AG04449 (cell line): ENCODE measurements at regions not wholly inside any gene's neighbourhood (a gene's known extent, or its start where the extent isn't known, plus 50 kb on each side); places are given as distances from the start of the nearest gene placed in this dataset.

Experiments used
- CTCF ChIA-PET: fragments of 350-600 bp; formaldehyde crosslinking; extraction: SDS; loops from one replicate; lab custom pipeline; 2021; ENCODE audit warnings: antibody characterized with exemption; lab: Yijun Ruan, JAX
- POLR2A ChIA-PET: fragments of 400-600, 350-600 bp; formaldehyde crosslinking; extraction: SDS; loops from one replicate; lab custom pipeline; 2020; ENCODE audit warnings: antibody characterized with exemption, inconsistent platforms; lab: Yijun Ruan, JAX
- DNase-seq: peaks from one replicate; pipeline ENCODE4 v3.0.0-alpha.2; 2010; ENCODE audit warnings: low read depth, low spot score
- H3K4me3 ChIP-seq: 2 replicates; pipeline ENCODE4 v1.5.1; 2011; ENCODE audit warnings: low read depth, mild to moderate bottlenecking, control low read depth, low read length
- CTCF ChIP-seq: IDR thresholded peaks from one replicate; pipeline ENCODE4 v1.5.1; 2011; ENCODE audit warnings: mild to moderate bottlenecking, moderate library complexity, low read length, control low read depth, inconsistent platforms; ENCODE audit not compliant: insufficient read depth; ENCODE audit errors: missing control alignments

- H3K4me3 ChIP-seq, result no peak overlapping the region
- TF ChIP-seq CTCF, result no peak
- ChIA-PET POLR2A (no interaction called here), CTCF (no interaction called here)
- no peak for DNase-seq
Measured at GRCh38 chr13:84296401-84296800, 414.1 kb upstream of the SLITRK1 start.

- no peak overlapping the region for H3K4me3 ChIP-seq
- no peak for DNase-seq
- no peak for TF ChIP-seq CTCF
- ChIA-PET CTCF (no interaction called here), POLR2A (no interaction called here)
Measured at GRCh38 chr13:84294576-84294975, 412.3 kb upstream of the SLITRK1 start.

GRCh38 chr13:84290386-84290785 is 408.1 kb upstream of the SLITRK1 start:
- DNase-seq, result no peak
- ChIA-PET CTCF (no interaction called here), POLR2A (no interaction called here)
- TF ChIP-seq CTCF, result no peak
- no peak overlapping the region for H3K4me3 ChIP-seq

GRCh38 chr13:84279166-84279565 is 396.9 kb upstream of the SLITRK1 start:
- no peak overlapping the region for H3K4me3 ChIP-seq
- ChIA-PET CTCF (no interaction called here), POLR2A (no interaction called here)
- no peak for DNase-seq
- TF ChIP-seq CTCF, result no peak

- no peak for DNase-seq
- ChIA-PET CTCF (no interaction called here), POLR2A (no interaction called here)
- TF ChIP-seq CTCF, result no peak
- H3K4me3 ChIP-seq, result no peak overlapping the region
Measured at GRCh38 chr13:84272877-84273562, 390.7 kb upstream of the SLITRK1 start.

- DNase-seq, result no peak
- ChIA-PET CTCF (no interaction called here), POLR2A (no interaction called here)
- no peak for TF ChIP-seq CTCF
- no peak overlapping the region for H3K4me3 ChIP-seq
Measured at GRCh38 chr13:84265257-84265764, 383.0 kb upstream of the SLITRK1 start.
